ENCODE measurements at regions not wholly inside any gene's neighbourhood (a gene's known extent, or its start where the extent isn't known, plus 50 kb on each side); places are given as distances from the start of the nearest gene placed in this dataset.
"Not testable (repeated sequence)": the region's sequence is repeated elsewhere in the genome, so short reads cannot be mapped to it uniquely, and the experiment has no call there.

DNA sequence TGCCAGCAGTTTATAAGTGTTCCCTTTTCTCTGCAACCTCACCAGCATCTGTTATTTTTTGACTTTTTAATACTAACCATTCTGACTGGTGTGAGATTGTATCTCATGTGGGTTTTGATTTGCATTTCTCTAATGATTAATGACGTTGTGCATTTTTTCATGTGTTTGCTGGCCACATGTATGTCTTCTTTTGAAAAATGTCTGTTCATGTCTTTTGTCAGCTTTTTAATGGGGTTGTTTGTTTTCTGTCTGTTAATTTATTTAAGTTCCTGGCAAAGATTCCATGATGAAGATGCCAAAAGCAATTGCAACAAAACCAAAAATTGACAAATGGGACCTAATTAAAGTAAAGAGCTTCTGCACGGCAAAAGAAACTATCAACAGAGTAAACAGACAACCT, 137.2 kb upstream of the JCAD start:
- not testable (repeated sequence) for DNase-seq

DNA sequence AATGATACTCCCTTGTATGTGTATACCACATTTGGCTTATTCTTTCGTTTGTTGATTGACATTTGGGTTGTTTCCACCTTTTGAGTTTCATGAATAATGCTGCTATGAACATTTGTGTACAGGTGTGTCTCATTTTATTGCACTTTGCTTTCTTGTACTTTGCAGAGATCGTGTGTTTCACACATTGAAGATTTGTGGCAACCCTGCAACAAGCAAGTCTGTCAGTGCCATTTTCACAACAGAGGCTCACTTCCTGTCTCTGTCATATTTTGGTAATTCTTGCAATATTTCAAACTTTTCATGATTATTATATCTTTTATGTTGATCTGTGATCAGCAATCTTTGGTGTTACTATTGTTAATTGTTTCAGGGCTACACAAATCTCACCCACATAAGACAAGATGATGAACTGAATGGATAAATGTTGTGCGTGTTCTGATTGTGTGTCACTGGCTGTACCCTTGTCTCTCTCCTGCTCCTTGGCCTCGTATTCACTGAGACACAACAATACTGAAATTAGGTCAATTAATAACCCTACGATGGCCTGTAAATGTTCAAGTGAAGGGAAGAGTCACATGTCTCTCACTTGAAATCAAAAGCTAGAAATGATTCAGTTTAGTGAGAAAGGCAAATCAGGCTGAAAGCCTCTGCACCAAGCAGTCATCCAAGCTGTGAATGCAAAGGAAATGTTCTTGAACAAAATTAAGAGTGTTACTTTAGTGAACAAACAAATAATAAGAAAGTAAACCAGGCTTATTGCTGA, 133.6 kb upstream of the JCAD start:
- DNase-seq, result no peak

GRCh38 chr10:30190577-30191552, 131.5 kb upstream of the JCAD start:
- no peak for DNase-seq

- no peak for DNase-seq
Observed at GRCh38 chr10:30189238-30189580, 129.8 kb upstream of the JCAD start.

DNA sequence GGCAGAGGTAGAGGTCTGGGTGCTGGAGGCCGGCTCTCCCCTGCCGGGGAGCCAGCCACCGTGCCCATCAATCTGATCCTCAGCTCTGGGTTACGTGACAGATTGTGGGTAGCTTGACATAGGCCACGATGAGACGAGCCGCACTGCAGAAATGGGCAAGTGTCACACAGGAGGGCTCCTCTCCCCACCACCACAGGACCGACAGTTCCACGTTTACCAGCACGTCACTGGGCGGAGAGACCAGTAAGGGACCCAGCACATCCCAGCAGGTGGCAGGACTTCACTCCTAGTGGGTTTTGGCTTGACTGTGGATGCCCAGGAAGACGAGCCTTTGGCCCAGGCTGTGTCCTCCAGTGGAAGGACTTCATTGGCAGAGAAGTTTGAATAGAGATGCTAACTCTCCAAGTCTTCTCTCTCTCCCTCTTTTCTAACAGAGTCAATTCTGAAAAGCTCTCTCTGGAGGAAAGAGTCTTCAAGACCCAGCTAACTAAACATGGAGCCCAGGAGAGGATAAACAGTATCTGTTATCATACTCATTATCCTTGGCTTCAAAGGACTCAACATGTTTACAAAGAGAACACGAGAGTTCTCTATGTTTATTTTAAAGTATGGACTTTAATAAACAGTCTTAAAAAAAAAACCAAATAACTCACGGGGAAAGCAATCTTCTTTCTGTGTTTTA, 129.3 kb upstream of the JCAD start:
- no peak for DNase-seq

DNA sequence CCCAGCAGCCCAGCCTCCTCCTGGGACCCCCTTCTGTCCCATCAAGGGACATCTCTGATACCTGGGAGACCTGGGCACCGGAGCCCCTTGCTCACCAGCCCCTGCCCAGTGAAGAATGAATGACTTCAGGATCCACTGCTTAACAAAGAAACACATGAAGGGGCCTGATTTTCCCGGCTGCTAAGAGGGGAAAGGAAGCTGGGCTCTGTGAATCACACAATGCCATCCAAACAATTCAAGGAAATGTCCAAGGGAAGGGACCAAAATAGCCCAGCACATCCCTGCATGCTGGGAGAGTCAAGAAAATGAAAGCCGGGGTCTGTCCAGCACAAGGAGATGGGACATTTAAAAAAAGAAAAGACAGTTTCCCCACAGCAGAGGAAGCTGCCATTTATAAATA, 128.7 kb upstream of the JCAD start:
- no peak for DNase-seq

DNA sequence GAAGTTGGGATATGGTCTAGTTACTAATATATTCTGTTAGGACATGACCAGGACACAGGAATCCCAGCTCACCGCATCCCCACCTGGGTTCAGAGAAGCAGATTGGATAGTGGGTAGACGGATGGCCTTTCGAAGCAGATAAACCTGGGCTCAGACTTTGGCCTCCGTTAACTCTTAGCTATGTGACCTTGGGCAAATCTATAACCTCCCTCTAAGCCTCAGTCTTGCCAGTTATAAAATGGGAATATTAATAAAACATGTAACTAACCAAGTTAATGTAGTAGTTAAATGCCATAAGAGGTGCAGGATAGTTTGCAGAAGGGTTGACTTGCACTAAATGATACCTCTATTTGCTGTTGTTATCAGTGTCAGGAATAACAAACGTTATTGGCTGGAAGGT, 127.6 kb upstream of the JCAD start:
- no peak for DNase-seq

DNA sequence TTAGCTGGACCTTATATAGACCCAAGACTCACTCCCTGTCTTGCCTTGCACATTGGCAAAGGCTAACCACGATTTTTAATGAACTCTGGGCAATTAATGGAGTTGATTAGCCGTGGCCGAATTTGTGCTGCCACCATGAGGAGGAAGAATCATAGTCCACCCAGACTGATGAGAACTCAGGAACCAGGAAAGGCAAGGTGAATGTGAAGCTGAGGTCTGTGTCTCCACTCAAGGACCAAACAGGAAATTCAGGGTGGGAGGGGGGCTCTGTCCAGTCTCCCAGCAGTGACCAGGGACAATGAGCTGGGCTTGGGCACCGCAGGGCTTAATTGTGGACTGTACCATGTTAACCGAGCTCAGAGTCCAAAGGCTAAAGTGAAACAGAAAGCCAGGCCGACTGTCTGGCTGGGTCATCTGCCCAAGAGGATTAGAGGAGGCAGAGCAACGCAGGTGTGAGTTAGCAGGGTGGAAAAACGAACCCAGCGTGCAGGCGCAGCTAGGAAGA, 127.0 kb upstream of the JCAD start:
- DNase-seq, result no peak

- DNase-seq, result no peak
Observed at GRCh38 chr10:30185916-30186315, 126.5 kb upstream of the JCAD start.

DNA sequence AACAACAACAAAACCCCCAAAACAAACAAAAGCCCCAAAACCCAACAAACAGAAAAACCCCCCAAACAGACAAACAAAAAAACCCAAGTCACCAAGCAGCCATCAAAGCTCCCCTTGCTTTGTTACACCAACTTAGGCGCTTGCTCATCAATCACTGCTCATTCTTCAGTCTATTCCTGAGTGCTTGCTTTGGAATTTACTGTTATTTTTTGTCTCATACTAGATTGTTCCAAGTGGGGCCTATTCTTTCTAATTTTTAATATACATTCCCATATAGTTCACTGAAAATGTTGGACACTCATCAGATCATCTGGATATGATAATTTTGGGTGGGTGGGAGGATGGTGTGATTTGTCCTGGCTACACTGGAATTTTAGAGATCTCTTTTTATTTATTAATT, 126.0 kb upstream of the JCAD start:
- DNase-seq, result no peak

DNA sequence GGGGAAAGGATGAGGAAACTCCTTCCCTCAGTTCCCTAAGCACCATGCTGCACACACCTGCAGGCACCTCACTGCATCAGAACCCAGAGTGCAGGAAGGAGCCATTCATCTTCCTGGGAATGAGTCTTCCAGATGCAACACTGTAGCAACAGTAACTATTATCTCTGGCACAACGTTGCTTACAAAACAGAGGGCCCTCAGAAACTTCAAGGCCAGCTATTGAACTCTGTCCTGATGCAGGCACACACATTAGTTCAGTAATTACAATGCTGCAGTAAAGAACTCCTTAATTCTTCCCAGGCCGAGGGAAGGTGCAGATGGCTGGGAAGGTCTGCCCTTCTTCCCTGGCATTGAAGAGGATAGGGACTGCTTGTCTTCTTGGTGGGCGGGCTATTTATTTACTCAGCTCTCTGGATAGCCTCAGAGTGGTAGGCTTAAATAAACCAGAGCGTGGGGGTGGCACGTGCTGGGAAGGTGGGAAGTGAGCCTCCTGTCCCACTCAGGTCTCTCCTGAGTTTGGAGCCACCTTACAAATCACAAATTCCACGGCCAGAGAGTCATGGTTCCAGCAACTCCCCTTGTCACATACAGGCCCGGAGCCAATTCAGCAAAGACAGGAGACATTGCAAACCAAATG, 125.1 kb upstream of the JCAD start:
- DNase-seq, result no peak

DNA sequence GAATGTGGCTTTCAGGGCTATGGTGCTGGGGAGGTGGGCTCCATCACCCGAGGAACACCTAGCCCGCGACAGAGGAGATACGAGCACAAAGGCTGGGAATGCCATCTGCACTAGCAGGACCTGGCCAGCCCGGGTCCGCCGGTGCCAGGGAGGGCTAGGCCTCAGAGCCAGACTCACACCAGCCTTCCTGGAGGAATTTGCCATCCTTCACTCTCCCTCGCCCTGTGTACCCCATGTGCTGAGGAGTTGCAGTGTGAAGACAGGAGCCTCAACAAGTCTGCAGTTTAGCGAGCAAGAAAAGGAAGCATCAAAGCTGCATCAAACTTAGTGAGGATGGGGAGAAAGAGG, 123.6 kb upstream of the JCAD start:
- no peak for DNase-seq

DNA sequence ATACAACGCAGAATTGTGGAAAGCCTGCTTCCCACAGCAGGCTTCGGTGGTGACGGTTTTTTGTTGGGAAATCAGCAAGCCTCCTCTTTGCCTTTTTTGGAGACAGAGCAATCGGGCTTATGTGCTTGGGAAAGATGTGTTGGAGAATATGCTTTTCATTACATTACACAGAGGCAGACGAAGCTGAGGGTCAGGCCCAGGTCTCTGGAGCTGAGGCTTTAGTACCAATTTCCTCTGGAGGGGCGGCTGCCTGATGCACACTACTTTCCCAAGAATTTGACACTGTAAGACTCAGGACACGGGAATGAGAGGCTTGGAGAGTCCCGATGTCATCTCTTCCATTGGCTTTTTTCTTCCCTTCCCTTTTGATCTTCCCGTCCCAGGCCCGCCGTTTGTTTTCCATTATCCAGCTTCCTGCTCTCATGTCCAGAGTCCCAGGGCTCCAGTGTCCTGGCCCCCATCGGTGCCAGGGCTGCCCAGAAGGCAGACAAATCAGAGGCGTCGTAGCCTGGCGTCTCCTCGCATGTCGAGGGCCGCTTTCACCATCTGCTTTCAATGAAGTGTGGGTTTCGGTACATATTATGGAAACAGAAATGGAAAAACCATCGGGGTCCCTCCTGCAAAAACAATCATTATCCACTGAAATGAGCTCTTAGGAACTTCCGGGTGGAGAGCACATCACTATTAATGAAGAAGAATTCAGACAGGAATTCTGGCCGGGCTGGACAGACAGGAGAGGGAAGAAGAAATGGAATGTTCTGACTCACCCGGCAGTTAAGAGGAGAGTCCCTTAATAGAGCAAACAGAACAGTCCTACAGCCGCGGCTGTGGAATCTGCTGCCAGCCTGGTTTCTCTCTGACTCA, 123.0 kb upstream of the JCAD start:
- DNase-seq, result no peak

- no peak for DNase-seq
Observed at GRCh38 chr10:30178356-30178964, 119.1 kb upstream of the JCAD start.

DNA sequence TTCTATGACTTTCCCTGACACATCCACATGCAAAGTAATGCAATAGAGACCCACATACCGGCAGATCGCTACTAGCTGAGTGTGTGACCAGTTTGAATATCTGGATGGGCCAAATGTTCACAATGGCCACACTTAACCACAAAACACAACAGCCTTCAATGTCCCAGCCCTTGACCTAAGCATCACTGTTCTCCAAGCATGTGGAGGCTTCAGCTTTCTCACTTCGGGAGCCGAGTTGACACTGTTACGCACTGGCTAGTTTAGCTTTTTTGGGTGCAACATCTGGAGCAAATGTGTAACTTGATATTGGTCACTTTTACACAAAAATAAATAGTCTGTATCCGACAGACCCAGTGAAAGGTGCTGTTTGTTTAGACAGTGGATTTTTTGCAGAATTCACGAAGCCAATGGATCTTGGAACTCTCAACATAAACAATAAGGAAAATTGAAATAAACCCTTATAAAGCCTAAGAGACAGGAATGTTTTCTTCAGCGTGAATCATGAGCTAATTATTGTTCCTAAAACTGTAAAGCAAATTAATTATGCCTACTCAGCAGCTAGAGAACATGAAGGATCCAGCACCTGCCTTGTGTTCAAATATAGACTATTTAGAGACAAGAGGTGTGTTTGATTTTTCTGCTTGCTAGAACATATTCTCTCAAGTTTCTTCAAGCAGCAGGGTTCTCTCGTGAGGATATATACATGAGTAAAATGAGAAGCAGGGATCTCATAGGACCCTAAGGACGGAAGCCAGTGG, 117.6 kb upstream of the JCAD start:
- DNase-seq, result no peak

GRCh38 chr10:30176182-30176581, 116.8 kb upstream of the JCAD start:
- DNase-seq, result no peak

DNA sequence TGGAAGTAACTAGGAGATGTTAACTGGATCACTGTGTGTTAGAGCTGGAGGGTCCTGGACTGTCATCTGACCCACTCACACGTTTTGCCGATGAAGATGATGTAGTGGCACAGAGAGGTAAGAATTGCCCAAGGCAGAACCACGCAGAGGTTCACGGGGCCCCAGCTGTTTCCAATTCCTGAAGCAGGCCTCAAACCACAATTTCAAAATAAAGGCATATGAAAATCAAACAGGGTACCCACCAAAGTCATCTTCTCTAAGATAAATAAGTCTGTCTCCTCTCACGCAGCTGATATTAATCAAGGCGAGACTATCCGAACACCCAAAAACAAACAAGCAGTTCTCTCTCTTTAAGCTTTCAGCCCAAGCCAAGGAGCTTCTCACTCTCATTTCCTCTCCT, 113.3 kb upstream of the JCAD start:
- no peak for DNase-seq

- DNase-seq, result no peak
Observed at GRCh38 chr10:30172091-30172490, 112.7 kb upstream of the JCAD start.

- DNase-seq, result no peak
Observed at GRCh38 chr10:30171601-30172000, 112.2 kb upstream of the JCAD start.

DNA sequence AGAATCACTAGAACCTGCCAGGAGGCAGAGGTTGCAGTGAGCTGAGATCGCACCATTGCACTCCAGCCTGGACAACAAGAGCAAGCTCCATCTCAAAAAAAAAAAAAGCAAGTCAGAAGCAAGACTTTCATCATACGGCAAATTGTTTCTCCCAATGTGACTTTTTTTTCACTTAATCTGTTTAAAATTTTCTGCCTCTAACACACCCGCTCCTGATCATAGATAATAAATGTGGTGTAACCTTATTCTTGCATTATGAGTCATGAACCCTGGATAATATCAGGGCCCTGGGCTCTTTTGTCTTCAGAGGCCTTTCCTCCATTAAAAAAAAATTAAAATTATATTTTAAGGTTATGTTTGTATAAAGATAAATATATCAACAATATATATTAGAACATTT, 111.4 kb upstream of the JCAD start:
- no peak for DNase-seq

- no peak for DNase-seq
Observed at GRCh38 chr10:30170146-30170545, 110.8 kb upstream of the JCAD start.

Measured in stimulated activated CD4-positive, alpha-beta T cell treated with anti-CD3 and anti-CD28 coated beads, Interleukin-15, amount 100 ng/mL, for 24 hours (primary cell).